Glutamatergic neuron (in vitro differentiated cells): ENCODE measurements at regions not wholly inside any gene's neighbourhood (a gene's known extent, or its start where the extent isn't known, plus 50 kb on each side); places are given as distances from the start of the nearest gene placed in this dataset.

Source experiments
- DNase-seq: peaks from one replicate; pipeline ENCODE4 v3.0.0; 2022
- H3K27ac Mint-ChIP-seq: one replicate; pipeline ENCODE4 v1.8.0; 2020; ENCODE audit warnings: mild to moderate bottlenecking, mixed read lengths, inconsistent platforms; ENCODE audit not compliant: unreplicated experiment
- H3K27me3 Mint-ChIP-seq: one replicate; pipeline ENCODE4 v1.8.0; 2020; ENCODE audit warnings: mild to moderate bottlenecking, moderate library complexity, mixed read lengths, inconsistent platforms; ENCODE audit not compliant: unreplicated experiment
- H3K36me3 Mint-ChIP-seq: one replicate; pipeline ENCODE4 v1.8.0; 2020; ENCODE audit warnings: mild to moderate bottlenecking, mixed read lengths, inconsistent platforms; ENCODE audit not compliant: unreplicated experiment
- H3K4me1 Mint-ChIP-seq: one replicate; pipeline ENCODE4 v1.8.0; 2020; ENCODE audit warnings: mild to moderate bottlenecking, low read depth, mixed read lengths, inconsistent platforms; ENCODE audit not compliant: unreplicated experiment
- H3K4me3 Mint-ChIP-seq: one replicate; pipeline ENCODE4 v1.8.0; 2020; ENCODE audit warnings: mild to moderate bottlenecking, mixed read lengths, inconsistent platforms; ENCODE audit not compliant: unreplicated experiment
- H3K9me3 Mint-ChIP-seq: one replicate; pipeline ENCODE4 v1.8.0; 2020; ENCODE audit warnings: mild to moderate bottlenecking, moderate library complexity, mixed read lengths, inconsistent platforms; ENCODE audit not compliant: unreplicated experiment
- TF ChIP-seq, protein P1 (sequence below): fragments of 200-600 bp; sonication (generic); IDR thresholded peaks from one replicate; pipeline ENCODE4 v1.5.0; 2021; ENCODE audit not compliant: partially characterized antibody, unreplicated experiment

GRCh38 chr13:73204952-73205351 lies 146.1 kb downstream of the KLF5 start:
- Mint-ChIP-seq H3K4me3 (no peak overlapping the region), H3K27ac (no peak overlapping the region), H3K27me3 (no peaks in the 10 kb centered on the region), H3K4me1 (no peaks in the 10 kb centered on the region), H3K9me3 (no peaks in the 10 kb centered on the region), H3K36me3 (no peaks in the 10 kb centered on the region)
- TF ChIP-seq, protein P1, sequence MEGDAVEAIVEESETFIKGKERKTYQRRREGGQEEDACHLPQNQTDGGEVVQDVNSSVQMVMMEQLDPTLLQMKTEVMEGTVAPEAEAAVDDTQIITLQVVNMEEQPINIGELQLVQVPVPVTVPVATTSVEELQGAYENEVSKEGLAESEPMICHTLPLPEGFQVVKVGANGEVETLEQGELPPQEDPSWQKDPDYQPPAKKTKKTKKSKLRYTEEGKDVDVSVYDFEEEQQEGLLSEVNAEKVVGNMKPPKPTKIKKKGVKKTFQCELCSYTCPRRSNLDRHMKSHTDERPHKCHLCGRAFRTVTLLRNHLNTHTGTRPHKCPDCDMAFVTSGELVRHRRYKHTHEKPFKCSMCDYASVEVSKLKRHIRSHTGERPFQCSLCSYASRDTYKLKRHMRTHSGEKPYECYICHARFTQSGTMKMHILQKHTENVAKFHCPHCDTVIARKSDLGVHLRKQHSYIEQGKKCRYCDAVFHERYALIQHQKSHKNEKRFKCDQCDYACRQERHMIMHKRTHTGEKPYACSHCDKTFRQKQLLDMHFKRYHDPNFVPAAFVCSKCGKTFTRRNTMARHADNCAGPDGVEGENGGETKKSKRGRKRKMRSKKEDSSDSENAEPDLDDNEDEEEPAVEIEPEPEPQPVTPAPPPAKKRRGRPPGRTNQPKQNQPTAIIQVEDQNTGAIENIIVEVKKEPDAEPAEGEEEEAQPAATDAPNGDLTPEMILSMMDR, result no peak
- no peak for DNase-seq

GRCh38 chr13:73201626-73202025 lies 142.8 kb downstream of the KLF5 start:
- H3K9me3 Mint-ChIP-seq, result no peaks in the 10 kb centered on the region
- TF ChIP-seq, protein P1, result no peak
- no peak for DNase-seq
- no peaks in the 10 kb centered on the region for H3K36me3 Mint-ChIP-seq
- H3K27me3 Mint-ChIP-seq, result no peaks in the 10 kb centered on the region
- H3K4me1 Mint-ChIP-seq, result no peaks in the 10 kb centered on the region
- H3K4me3 Mint-ChIP-seq, result no peak overlapping the region
- H3K27ac Mint-ChIP-seq, result no peak overlapping the region

- TF ChIP-seq, protein P1, result no peak
- Mint-ChIP-seq H3K4me3 (no peak overlapping the region), H3K4me1 (no peaks in the 10 kb centered on the region), H3K27me3 (no peaks in the 10 kb centered on the region), H3K27ac (no peak overlapping the region), H3K9me3 (no peaks in the 10 kb centered on the region), H3K36me3 (no peaks in the 10 kb centered on the region)
- DNase-seq, result no peak
These were observed 140.2 kb downstream of the KLF5 start for GRCh38 chr13:73198991-73199411.

DNA sequence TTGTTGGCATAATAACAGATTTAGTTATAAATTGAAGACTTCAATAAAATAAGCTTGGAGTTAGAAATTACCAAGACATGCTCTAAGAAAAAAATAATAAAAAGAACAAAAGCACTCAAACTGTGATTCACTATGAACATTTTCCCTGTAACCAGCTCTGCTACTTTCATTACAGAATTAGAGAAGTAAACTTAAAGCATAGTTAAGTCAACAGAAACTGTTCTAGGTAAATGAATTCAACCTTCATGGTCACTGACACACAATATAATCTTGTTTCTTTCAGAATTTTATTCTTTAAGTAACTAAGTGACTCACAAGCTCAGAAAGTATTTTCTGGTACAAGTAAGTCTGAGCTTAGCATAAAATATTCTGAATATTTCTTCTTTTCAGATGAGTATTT lies 136.3 kb downstream of the KLF5 start:
- H3K9me3 Mint-ChIP-seq, result no peaks in the 10 kb centered on the region
- no peak for DNase-seq
- no peaks in the 10 kb centered on the region for H3K36me3 Mint-ChIP-seq
- TF ChIP-seq, protein P1, result no peak
- no peak overlapping the region for H3K4me3 Mint-ChIP-seq
- H3K27ac Mint-ChIP-seq, result no peak overlapping the region
- H3K4me1 Mint-ChIP-seq, result no peaks in the 10 kb centered on the region
- H3K27me3 Mint-ChIP-seq, result no peaks in the 10 kb centered on the region

DNA sequence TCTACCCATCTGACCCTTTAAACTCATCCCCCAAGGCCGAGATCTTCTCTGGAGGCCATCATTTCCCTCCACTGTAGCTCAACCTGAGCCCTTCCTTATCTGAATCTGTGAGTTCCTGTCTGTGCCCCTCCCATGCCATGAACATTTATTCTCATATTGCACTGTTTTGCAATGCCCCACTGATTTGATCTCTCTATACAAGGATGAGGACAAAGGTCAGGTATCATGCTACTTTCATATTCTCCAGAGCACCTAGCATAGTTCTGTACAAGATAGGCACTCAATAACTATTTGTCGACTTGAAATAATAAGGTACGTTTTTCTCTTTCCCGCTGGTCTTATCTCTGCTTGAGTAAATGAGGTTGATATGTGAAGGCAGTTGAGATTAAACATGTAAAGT lies 135.5 kb downstream of the KLF5 start:
- H3K27ac Mint-ChIP-seq, result no peak overlapping the region
- no peak for DNase-seq
- H3K36me3 Mint-ChIP-seq, result no peaks in the 10 kb centered on the region
- no peaks in the 10 kb centered on the region for H3K4me1 Mint-ChIP-seq
- H3K4me3 Mint-ChIP-seq, result no peak overlapping the region
- no peaks in the 10 kb centered on the region for H3K27me3 Mint-ChIP-seq
- no peaks in the 10 kb centered on the region for H3K9me3 Mint-ChIP-seq
- TF ChIP-seq, protein P1, result no peak
